Fibroblast of the aortic adventitia (primary cell): ENCODE measurements at regions not wholly inside any gene's neighbourhood (a gene's known extent, or its start where the extent isn't known, plus 50 kb on each side); places are given as distances from the start of the nearest gene placed in this dataset.

Source experiments
- DNase-seq: peaks from one replicate; pipeline ENCODE4 v3.0.0-alpha.2; 2010; ENCODE audit warnings: low read depth
- H3K4me3 ChIP-seq: 2 replicates; pipeline ENCODE4 v1.5.1; 2011; ENCODE audit warnings: low read depth, mild to moderate bottlenecking, control low read depth, low read length, moderate library complexity
- TF ChIP-seq, protein P1 (sequence below): IDR thresholded peaks from 2 replicates; pipeline ENCODE4 v1.5.1; 2011; ENCODE audit warnings: mild to moderate bottlenecking, low read length, control low read depth, inconsistent platforms; ENCODE audit not compliant: insufficient read depth

DNA sequence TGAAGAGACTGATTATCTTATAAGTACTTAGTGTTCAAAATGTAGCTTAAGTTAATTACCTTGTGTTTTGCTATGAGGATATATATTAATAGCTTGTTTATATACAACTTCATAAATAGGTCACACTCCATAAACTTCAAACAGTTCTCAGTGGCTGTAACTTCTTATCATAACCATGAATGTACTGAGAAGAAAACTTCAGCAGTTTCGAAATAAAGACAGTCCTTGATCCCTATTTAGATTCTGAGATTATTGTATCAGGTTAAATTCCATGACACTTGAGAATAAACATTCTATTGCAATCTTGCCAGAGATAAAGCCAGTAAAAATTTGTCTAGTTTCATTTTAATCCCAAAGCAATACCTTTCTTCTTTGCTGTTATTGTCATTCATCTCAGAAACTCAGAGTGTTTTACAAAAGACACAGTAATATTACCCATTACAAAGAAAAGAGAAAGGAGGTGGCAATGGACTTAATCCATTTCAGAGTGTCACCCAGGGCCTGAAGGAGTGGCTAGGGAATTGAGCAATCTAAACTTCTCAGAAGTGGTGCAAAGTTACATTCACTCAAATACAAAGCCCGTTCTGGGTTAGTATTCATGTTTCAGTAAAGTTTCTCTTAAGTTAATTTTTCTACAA lies 403.6 kb downstream of the SEMA3D start:
- peak; percentile 45 for DNase-seq
- no peak overlapping the region for H3K4me3 ChIP-seq
- TF ChIP-seq, protein P1, sequence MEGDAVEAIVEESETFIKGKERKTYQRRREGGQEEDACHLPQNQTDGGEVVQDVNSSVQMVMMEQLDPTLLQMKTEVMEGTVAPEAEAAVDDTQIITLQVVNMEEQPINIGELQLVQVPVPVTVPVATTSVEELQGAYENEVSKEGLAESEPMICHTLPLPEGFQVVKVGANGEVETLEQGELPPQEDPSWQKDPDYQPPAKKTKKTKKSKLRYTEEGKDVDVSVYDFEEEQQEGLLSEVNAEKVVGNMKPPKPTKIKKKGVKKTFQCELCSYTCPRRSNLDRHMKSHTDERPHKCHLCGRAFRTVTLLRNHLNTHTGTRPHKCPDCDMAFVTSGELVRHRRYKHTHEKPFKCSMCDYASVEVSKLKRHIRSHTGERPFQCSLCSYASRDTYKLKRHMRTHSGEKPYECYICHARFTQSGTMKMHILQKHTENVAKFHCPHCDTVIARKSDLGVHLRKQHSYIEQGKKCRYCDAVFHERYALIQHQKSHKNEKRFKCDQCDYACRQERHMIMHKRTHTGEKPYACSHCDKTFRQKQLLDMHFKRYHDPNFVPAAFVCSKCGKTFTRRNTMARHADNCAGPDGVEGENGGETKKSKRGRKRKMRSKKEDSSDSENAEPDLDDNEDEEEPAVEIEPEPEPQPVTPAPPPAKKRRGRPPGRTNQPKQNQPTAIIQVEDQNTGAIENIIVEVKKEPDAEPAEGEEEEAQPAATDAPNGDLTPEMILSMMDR = no peak

DNA sequence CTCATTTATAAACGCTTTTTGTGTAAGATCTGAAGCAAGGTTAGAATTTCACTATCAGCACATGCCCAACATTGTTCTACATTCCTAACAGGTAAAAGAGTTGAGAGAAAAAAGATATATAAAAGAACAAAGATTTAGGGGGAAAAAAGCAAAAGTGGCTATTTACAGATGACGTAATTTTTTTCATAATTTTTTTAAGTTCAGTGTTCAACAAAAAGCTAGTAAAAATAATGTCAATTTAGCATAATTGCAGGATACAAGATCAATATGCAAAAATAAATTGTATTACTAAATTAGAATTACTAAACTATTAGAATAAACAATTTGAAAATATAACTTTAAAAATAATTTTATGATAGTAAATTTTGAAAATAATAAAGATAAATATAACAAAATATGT lies 405.0 kb downstream of the SEMA3D start:
- TF ChIP-seq, protein P1 = no peak
- DNase-seq = no peak
- H3K4me3 ChIP-seq = no peak overlapping the region

DNA sequence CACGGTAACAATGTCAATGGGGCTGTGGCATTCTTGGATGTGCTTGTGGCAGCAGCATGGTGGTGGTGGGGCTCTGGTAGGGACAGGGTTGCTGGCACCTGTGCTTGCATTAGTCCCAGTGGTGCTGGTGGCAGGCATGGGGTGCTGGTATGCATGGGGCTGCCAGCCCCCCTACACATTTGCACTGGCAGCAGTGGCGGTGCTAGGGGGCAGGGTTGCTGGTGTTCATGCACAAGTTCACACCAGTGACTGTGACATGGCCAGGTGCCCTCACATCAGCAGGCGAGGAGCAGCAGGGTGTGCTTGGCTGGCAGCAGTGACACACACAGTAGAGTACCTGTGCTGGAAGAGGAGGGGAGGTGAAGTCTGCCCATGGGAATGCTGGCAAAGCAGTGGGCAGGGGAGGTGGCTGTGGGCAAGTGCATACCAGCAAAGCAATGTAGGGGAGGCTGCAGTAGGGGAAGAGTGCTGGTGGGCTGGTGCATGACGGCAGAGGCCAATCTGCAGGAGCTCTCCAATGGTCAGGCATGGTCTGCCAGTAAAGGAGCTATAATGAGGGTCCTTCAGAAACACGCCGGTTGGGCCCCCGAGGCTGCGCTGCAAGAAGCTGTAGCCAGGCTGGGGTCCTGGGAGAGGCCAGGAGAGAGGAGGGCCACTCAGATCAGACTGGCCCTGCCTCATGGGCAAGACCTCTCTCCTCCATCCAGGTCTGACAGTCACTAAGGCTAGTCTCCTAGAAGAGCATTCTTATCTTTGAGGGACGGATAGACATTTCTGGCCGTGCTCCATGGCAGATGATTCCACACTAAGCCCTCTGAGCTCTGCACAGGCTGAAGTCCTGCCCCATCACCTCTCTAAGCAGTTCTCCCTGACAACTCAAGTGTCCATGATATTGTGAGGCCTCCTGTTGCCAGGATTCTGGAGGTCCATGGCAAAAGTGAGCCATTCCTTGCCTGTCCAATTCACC lies 406.4 kb downstream of the SEMA3D start:
- no peak overlapping the region for H3K4me3 ChIP-seq
- no peak for DNase-seq
- TF ChIP-seq, protein P1 = no peak

DNA sequence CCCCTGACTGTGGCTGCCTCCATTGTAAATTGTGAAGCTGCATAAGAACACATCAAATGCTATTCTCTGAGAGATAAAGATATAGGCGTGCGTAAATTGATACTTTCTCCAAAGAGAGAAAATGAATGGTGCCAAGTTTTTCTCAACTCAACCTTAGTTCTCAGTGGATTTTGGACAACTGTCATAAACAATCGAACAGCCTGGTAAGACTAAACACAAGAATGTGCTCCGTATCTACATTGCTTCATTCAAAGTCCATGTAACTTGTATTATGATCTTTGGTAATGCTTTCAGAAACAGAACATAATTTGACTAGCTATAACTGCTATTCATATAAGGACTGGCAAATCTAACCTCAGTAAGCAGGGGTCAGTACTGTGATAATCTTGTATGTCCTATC lies 429.1 kb downstream of the SEMA3D start:
- H3K4me3 ChIP-seq = no peak overlapping the region
- TF ChIP-seq, protein P1 = no peak
- no peak for DNase-seq

DNA sequence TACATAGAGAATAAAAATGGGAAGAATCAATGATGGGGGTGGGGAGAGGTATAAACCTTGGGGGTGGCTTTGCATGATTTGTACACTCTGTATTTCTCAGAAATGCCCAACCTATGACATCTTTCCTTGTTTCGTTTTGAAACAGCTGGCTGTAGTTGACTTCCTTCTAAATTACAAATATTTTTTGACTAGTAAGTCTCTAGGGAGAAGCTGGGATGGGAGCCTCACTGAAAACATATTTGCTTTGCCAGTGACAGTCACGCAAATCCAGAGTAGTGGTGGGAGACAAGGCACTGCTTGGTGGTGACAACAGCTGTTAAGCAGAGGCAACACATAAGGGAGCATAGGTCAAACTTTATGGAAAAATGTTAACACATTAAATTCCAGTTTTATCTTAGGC lies 440.5 kb downstream of the SEMA3D start:
- TF ChIP-seq, protein P1 = no peak
- H3K4me3 ChIP-seq = no peak overlapping the region
- peak; percentile 46 for DNase-seq

DNA sequence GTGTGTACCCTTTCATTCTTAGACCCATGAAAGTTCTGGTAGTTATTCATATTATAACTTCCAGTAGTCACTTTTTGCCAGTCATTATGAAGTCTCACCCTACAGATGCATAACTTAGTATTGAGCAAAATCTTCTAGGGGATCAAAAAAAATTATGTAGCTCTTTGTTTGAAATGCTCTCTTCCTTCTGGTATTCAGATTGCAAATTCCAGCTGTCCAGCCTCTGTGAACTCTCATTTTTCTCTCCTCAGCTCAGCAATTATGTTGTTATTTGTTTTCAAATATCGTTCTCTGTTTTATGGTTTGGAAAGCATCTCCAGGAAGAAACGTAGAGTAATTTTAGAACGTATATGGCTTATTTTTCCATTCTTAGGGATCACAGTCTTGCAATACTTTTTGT lies 442.5 kb downstream of the SEMA3D start:
- TF ChIP-seq, protein P1 = no peak
- no peak overlapping the region for H3K4me3 ChIP-seq
- DNase-seq = peak; percentile 17
